Liver (tissue), 8 donors: ENCODE measurements at regions not wholly inside any gene's neighbourhood (a gene's known extent, or its start where the extent isn't known, plus 50 kb on each side); places are given as distances from the start of the nearest gene placed in this dataset.

Source experiments
- DNase-seq: peaks from one replicate; pipeline ENCODE4 v3.0.0-alpha.2; 2017; ENCODE audit warnings: low spot score
- H3K27ac ChIP-seq, 2 donors: one replicate each; pipeline ENCODE4 v1.7.0; 2013; ENCODE audit warnings: inconsistent platforms in 2 of 2, low read length in 2 of 2, control low read depth in 1 of 2, low read depth in 1 of 2, mild to moderate bottlenecking in 1 of 2
- H3K27me3 ChIP-seq, 4 donors: one replicate each; pipeline versions ENCODE4 v1.6.1 to v1.7.0; 2013; ENCODE audit warnings: low read length in 3 of 4, inconsistent platforms in 1 of 4, mild to moderate bottlenecking in 1 of 4, moderate library complexity in 1 of 4; ENCODE audit not compliant: control insufficient read depth in 4 of 4, insufficient read depth in 4 of 4
- H3K36me3 ChIP-seq, 4 donors: one replicate each; pipeline versions ENCODE4 v1.6.1 to v1.7.0; 2013; ENCODE audit warnings: low read length in 3 of 4, mild to moderate bottlenecking in 3 of 4, low read depth in 1 of 4, moderate library complexity in 1 of 4; ENCODE audit not compliant: control insufficient read depth in 4 of 4, insufficient read depth in 3 of 4
- H3K4me1 ChIP-seq, 4 donors: one replicate each; pipeline versions ENCODE4 v1.6.1 to v1.7.0; 2013; ENCODE audit warnings: low read length in 3 of 4, mild to moderate bottlenecking in 3 of 4, moderate library complexity in 1 of 4; ENCODE audit not compliant: control insufficient read depth in 4 of 4, insufficient read depth in 4 of 4
- H3K4me3 ChIP-seq, 3 donors: one replicate each; pipeline versions ENCODE4 v1.6.1 to v1.7.0; 2013; ENCODE audit warnings: low read length in 3 of 3, control low read depth in 1 of 3, low read depth in 1 of 3, mild to moderate bottlenecking in 1 of 3
- H3K9ac ChIP-seq, 2 donors: one replicate each; pipeline ENCODE4 v1.7.0; 2013; ENCODE audit warnings: low read length in 2 of 2, mild to moderate bottlenecking in 2 of 2, moderate library complexity in 2 of 2, control low read depth in 1 of 2, low read depth in 1 of 2
- H3K9me3 ChIP-seq, 4 donors: one replicate each; pipeline versions ENCODE4 v1.6.1 to v1.7.0; 2013; ENCODE audit warnings: low read length in 3 of 4; ENCODE audit not compliant: control insufficient read depth in 4 of 4
- ATF3 ChIP-seq: IDR thresholded peaks from 2 replicates; pipeline ENCODE4 v1.6.1; 2016; ENCODE audit warnings: antibody characterized with exemption
- EGR1 ChIP-seq, 2 donors: IDR thresholded peaks; 2 replicates each; pipeline ENCODE4 v1.6.1; 2016 to 2018; ENCODE audit warnings: antibody characterized with exemption in 2 of 2, low read depth in 2 of 2
- FOXA1 ChIP-seq: IDR thresholded peaks from 2 replicates; pipeline ENCODE4 v1.6.1; 2016; ENCODE audit warnings: antibody characterized with exemption
- FOXA2 ChIP-seq: IDR thresholded peaks from 2 replicates; pipeline ENCODE4 v1.6.1; 2016; ENCODE audit warnings: antibody characterized with exemption
- GABPA ChIP-seq, 2 donors: IDR thresholded peaks in 1 of 2; conservative IDR thresholded peaks in 1 of 2; 2 replicates each; pipeline ENCODE4 v1.6.1; 2016; ENCODE audit warnings: antibody characterized with exemption in 2 of 2, mild to moderate bottlenecking in 1 of 2, moderate library complexity in 1 of 2
- HNF4A ChIP-seq, 2 donors: conservative IDR thresholded peaks; 2 replicates each; pipeline ENCODE4 v1.6.1; 2016; ENCODE audit warnings: antibody characterized with exemption in 2 of 2, mild to moderate bottlenecking in 2 of 2
- HNF4G ChIP-seq: IDR thresholded peaks from 2 replicates; pipeline ENCODE4 v1.6.1; 2016; ENCODE audit warnings: antibody characterized with exemption
- JUND ChIP-seq, 2 donors: IDR thresholded peaks; 2 replicates each; pipeline ENCODE4 v1.6.1; 2016; ENCODE audit warnings: antibody characterized with exemption in 2 of 2
- MAX ChIP-seq: IDR thresholded peaks from 2 replicates; pipeline ENCODE4 v1.6.1; 2016; ENCODE audit warnings: antibody characterized with exemption
- NR2F2 ChIP-seq: IDR thresholded peaks from 2 replicates; pipeline ENCODE4 v1.6.1; 2016; ENCODE audit warnings: antibody characterized with exemption
- RAD21 ChIP-seq, 2 donors: IDR thresholded peaks; 2 replicates each; pipeline ENCODE4 v1.6.1; 2016; ENCODE audit warnings: antibody characterized with exemption in 2 of 2, mild to moderate bottlenecking in 2 of 2
- RXRA ChIP-seq, 2 donors: IDR thresholded peaks; 2 replicates each; pipeline ENCODE4 v1.6.1; 2017 to 2018; ENCODE audit warnings: antibody characterized with exemption in 2 of 2, mild to moderate bottlenecking in 1 of 2
- SP1 ChIP-seq: IDR thresholded peaks from 2 replicates; pipeline ENCODE4 v1.6.1; 2018; ENCODE audit warnings: antibody characterized with exemption, mild to moderate bottlenecking
- TAF1 ChIP-seq: conservative IDR thresholded peaks from 2 replicates; pipeline ENCODE4 v1.6.1; 2016; ENCODE audit warnings: antibody characterized with exemption, mild to moderate bottlenecking
- YY1 ChIP-seq: IDR thresholded peaks from 2 replicates; pipeline ENCODE4 v1.6.1; 2016; ENCODE audit warnings: antibody characterized with exemption, mild to moderate bottlenecking
- WGBS: extraction: QIAGEN DNeasy Blood & Tissue Kit; methylation state at CpG from one replicate; pipeline ENCODE4 v1.1.7; 2013; 5-methylcytosine and 5-hydroxymethylcytosine counted together
- TF ChIP-seq, protein P1 (sequence below): IDR thresholded peaks from 2 replicates; pipeline ENCODE4 v1.6.1; 2016; ENCODE audit warnings: antibody characterized with exemption, mild to moderate bottlenecking
- TF ChIP-seq, protein P2 (sequence below): IDR thresholded peaks from 2 replicates; pipeline ENCODE4 v1.6.1; 2016; ENCODE audit warnings: antibody characterized with exemption
- TF ChIP-seq, protein P3 (sequence below): fragments of 150-350 bp; IDR thresholded peaks from 2 replicates; pipeline ENCODE4 v1.5.1; 2017; ENCODE audit warnings: improper control_type of control experiment, low read depth, low read length; ENCODE audit not compliant: missing input control
- donor health status: healthy.
- donor health status: healthy.
- donor health status: healthy.
- donor health status: healthy.
- donor health status: healthy.

GRCh38 chr13:104450006-104450405, 1383.8 kb upstream of the SLC10A2 start (continued):
- TF ChIP-seq, protein P1, sequence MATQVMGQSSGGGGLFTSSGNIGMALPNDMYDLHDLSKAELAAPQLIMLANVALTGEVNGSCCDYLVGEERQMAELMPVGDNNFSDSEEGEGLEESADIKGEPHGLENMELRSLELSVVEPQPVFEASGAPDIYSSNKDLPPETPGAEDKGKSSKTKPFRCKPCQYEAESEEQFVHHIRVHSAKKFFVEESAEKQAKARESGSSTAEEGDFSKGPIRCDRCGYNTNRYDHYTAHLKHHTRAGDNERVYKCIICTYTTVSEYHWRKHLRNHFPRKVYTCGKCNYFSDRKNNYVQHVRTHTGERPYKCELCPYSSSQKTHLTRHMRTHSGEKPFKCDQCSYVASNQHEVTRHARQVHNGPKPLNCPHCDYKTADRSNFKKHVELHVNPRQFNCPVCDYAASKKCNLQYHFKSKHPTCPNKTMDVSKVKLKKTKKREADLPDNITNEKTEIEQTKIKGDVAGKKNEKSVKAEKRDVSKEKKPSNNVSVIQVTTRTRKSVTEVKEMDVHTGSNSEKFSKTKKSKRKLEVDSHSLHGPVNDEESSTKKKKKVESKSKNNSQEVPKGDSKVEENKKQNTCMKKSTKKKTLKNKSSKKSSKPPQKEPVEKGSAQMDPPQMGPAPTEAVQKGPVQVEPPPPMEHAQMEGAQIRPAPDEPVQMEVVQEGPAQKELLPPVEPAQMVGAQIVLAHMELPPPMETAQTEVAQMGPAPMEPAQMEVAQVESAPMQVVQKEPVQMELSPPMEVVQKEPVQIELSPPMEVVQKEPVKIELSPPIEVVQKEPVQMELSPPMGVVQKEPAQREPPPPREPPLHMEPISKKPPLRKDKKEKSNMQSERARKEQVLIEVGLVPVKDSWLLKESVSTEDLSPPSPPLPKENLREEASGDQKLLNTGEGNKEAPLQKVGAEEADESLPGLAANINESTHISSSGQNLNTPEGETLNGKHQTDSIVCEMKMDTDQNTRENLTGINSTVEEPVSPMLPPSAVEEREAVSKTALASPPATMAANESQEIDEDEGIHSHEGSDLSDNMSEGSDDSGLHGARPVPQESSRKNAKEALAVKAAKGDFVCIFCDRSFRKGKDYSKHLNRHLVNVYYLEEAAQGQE, result no peak
- TF ChIP-seq HNF4G, result no peak
- no peak for TF ChIP-seq FOXA2
- TF ChIP-seq HNF4A (conservative IDR thresholded peaks at IDR 0.05), result no peak

DNA sequence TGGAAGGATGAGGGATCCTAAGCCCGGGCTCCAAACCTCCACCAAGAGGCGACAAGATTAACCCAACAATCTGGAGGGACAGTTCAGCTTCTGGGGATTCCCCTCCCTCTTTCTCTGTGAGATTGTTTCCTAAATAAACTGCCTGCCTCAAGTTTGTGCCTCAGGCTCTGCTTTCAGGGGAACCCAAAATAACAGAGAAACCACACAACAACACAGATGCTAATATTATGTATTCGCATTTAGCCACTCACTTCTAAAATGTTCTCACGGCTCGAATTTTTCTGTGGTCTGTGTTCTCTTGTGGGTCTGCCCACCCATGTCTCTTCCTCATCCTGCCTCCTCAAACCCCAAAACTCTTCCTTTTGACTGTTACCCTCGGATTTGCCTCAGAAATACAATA, 1381.1 kb upstream of the SLC10A2 start:
- no peaks in the 10 kb centered on the region for H3K27me3 ChIP-seq
- no peak overlapping the region for H3K9ac ChIP-seq
- no peak for DNase-seq
- H3K9me3 ChIP-seq, result peaks cover 0 to 4% (median 0%) of the 10 kb centered on the region in 4 donors
- no peak overlapping the region for H3K27ac ChIP-seq
- 66% methylated on average over 6 of the region's 6 CpGs for WGBS
- H3K36me3 ChIP-seq, result no peaks in the 10 kb centered on the region
- TF ChIP-seq RAD21 (IDR thresholded peaks at IDR 0.05), result no peak
- TF ChIP-seq SP1, result no peak
- no peak for TF ChIP-seq ATF3
- no peak for TF ChIP-seq HNF4G
- TF ChIP-seq NR2F2, result no peak
- TF ChIP-seq, protein P1, result no peak
- no peak for TF ChIP-seq FOXA2
- TF ChIP-seq FOXA1, result no peak
- TF ChIP-seq MAX, result no peak
- TF ChIP-seq EGR1 (IDR thresholded peaks at IDR 0.05; ENCODE audit: low read depth in 2 of 2), result no peak
- no peak overlapping the region for H3K4me3 ChIP-seq
- H3K4me1 ChIP-seq, result no peaks in the 10 kb centered on the region

DNA sequence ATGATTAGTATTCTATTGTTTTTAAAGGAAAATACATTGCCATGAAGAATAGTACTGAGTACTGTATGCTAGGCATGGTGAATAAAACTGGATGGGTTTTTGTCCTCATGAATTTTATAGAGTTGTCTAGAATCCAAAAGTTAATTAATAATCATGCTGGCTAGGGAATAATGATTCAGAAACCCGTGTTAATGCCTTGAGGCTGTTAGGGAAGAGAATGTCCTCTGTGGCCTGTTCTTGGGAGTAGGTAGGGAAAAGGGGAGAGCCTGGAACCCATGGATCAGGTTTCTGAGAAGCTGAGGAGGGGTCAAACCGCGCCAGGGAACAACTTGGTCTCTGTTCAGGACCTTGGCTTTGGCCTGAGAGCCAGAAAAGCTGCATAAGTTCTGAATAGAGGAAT, 1376.3 kb upstream of the SLC10A2 start:
- H3K36me3 ChIP-seq, result no peaks in the 10 kb centered on the region
- WGBS, result 52% methylated on average over 3 of the region's 3 CpGs
- no peaks in the 10 kb centered on the region for H3K27me3 ChIP-seq
- H3K27ac ChIP-seq, result no peak overlapping the region
- DNase-seq, result no peak
- H3K4me1 ChIP-seq, result no peaks in the 10 kb centered on the region
- H3K4me3 ChIP-seq, result no peak overlapping the region
- peaks cover 0 to 4% (median 0%) of the 10 kb centered on the region in 4 donors for H3K9me3 ChIP-seq
- no peak overlapping the region for H3K9ac ChIP-seq
- no peak for TF ChIP-seq RAD21 (IDR thresholded peaks at IDR 0.05)
- no peak for TF ChIP-seq HNF4G
- TF ChIP-seq HNF4A (conservative IDR thresholded peaks at IDR 0.05), result no peak
- TF ChIP-seq, protein P2, sequence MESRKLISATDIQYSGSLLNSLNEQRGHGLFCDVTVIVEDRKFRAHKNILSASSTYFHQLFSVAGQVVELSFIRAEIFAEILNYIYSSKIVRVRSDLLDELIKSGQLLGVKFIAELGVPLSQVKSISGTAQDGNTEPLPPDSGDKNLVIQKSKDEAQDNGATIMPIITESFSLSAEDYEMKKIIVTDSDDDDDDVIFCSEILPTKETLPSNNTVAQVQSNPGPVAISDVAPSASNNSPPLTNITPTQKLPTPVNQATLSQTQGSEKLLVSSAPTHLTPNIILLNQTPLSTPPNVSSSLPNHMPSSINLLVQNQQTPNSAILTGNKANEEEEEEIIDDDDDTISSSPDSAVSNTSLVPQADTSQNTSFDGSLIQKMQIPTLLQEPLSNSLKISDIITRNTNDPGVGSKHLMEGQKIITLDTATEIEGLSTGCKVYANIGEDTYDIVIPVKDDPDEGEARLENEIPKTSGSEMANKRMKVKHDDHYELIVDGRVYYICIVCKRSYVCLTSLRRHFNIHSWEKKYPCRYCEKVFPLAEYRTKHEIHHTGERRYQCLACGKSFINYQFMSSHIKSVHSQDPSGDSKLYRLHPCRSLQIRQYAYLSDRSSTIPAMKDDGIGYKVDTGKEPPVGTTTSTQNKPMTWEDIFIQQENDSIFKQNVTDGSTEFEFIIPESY, result no peak
- no peak for TF ChIP-seq GABPA (IDR thresholded peaks at IDR 0.05 in 1 of 2, conservative IDR thresholded peaks at IDR 0.05 in 1 of 2)
- no peak for TF ChIP-seq YY1
- TF ChIP-seq RXRA (IDR thresholded peaks at IDR 0.05), result no peak
- TF ChIP-seq JUND (IDR thresholded peaks at IDR 0.05), result no peak
- no peak for TF ChIP-seq EGR1 (IDR thresholded peaks at IDR 0.05; ENCODE audit: low read depth in 2 of 2)
- TF ChIP-seq, protein P3, sequence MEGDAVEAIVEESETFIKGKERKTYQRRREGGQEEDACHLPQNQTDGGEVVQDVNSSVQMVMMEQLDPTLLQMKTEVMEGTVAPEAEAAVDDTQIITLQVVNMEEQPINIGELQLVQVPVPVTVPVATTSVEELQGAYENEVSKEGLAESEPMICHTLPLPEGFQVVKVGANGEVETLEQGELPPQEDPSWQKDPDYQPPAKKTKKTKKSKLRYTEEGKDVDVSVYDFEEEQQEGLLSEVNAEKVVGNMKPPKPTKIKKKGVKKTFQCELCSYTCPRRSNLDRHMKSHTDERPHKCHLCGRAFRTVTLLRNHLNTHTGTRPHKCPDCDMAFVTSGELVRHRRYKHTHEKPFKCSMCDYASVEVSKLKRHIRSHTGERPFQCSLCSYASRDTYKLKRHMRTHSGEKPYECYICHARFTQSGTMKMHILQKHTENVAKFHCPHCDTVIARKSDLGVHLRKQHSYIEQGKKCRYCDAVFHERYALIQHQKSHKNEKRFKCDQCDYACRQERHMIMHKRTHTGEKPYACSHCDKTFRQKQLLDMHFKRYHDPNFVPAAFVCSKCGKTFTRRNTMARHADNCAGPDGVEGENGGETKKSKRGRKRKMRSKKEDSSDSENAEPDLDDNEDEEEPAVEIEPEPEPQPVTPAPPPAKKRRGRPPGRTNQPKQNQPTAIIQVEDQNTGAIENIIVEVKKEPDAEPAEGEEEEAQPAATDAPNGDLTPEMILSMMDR, result no peak
- TF ChIP-seq SP1, result no peak
- no peak for TF ChIP-seq MAX
- no peak for TF ChIP-seq FOXA2
- no peak for TF ChIP-seq TAF1
- no peak for TF ChIP-seq ATF3
- no peak for TF ChIP-seq FOXA1
- no peak for TF ChIP-seq NR2F2
